Fibroblast of lung (primary cell): ENCODE measurements at regions not wholly inside any gene's neighbourhood (a gene's known extent, or its start where the extent isn't known, plus 50 kb on each side); places are given as distances from the start of the nearest gene placed in this dataset.

ENCODE experiments used
- EZH2 ChIP-seq: IDR thresholded peaks from 2 replicates; pipeline ENCODE4 v1.5.1; 2012; ENCODE audit warnings: low read length, control low read depth, mild to moderate bottlenecking; ENCODE audit errors: missing control alignments
- TF ChIP-seq, protein P1 (sequence below), 2 donors: IDR thresholded peaks in 1 of 2; conservative IDR thresholded peaks in 1 of 2; 1 replicate in 1 of 2; 2 replicates in 1 of 2; pipeline ENCODE4 v1.5.1; 2011 to 2012; ENCODE audit warnings: low read length in 2 of 2, control low read depth in 1 of 2, inconsistent platforms in 1 of 2, low read depth in 1 of 2, mild to moderate bottlenecking in 1 of 2

GRCh38 chr4:111453216-111453615, 692.0 kb upstream of the FAM241A start:
- TF ChIP-seq, protein P1, sequence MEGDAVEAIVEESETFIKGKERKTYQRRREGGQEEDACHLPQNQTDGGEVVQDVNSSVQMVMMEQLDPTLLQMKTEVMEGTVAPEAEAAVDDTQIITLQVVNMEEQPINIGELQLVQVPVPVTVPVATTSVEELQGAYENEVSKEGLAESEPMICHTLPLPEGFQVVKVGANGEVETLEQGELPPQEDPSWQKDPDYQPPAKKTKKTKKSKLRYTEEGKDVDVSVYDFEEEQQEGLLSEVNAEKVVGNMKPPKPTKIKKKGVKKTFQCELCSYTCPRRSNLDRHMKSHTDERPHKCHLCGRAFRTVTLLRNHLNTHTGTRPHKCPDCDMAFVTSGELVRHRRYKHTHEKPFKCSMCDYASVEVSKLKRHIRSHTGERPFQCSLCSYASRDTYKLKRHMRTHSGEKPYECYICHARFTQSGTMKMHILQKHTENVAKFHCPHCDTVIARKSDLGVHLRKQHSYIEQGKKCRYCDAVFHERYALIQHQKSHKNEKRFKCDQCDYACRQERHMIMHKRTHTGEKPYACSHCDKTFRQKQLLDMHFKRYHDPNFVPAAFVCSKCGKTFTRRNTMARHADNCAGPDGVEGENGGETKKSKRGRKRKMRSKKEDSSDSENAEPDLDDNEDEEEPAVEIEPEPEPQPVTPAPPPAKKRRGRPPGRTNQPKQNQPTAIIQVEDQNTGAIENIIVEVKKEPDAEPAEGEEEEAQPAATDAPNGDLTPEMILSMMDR (conservative IDR thresholded peaks at IDR 0.05 in 1 of 2, IDR thresholded peaks at IDR 0.05 in 1 of 2; ENCODE audit: low read depth in 1 of 2, low read length in 2 of 2): no peak
- TF ChIP-seq EZH2: no peak
